ENCODE measurements at regions not wholly inside any gene's neighbourhood (a gene's known extent, or its start where the extent isn't known, plus 50 kb on each side); places are given as distances from the start of the nearest gene placed in this dataset.

GRCh38 chr2:72000110-72000509 lies 147.6 kb downstream of the CYP26B1 start:
- TF ChIP-seq CTCF (IDR thresholded peaks at IDR 0.05) = no peak
- TF ChIP-seq POLR2A (IDR thresholded peaks at IDR 0.05) = no peak

Measured in Peyer's patch (tissue), 4 donors.